ENCODE measurements at regions not wholly inside any gene's neighbourhood (a gene's known extent, or its start where the extent isn't known, plus 50 kb on each side); places are given as distances from the start of the nearest gene placed in this dataset.
"Not testable (repeated sequence)": the region's sequence is repeated elsewhere in the genome, so short reads cannot be mapped to it uniquely, and the experiment has no call there.

- no peak for DNase-seq (ENCODE audit: missing footprints)
Measured at GRCh38 chr5:67815455-67816391, 399.8 kb upstream of the PIK3R1 start.

GRCh38 chr5:67814569-67815311 lies 400.8 kb upstream of the PIK3R1 start:
- no peak for DNase-seq (ENCODE audit: missing footprints)
- intact Hi-C loops (cut with DNase I) = no loop called here
- ATAC-seq = peak; percentile 5

More at GRCh38 chr5:67815455-67816391, 399.8 kb upstream of the PIK3R1 start:
- ATAC-seq = peak; percentile 90
- intact Hi-C loops (cut with DNase I) = no loop called here

- DNase-seq (ENCODE audit: missing footprints) = no peak
- intact Hi-C loops (cut with DNase I) = no loop called here
- peak; percentile 81 for ATAC-seq
Measured at GRCh38 chr5:67813877-67814539, 401.5 kb upstream of the PIK3R1 start.

GRCh38 chr5:67809589-67809988 lies 406.0 kb upstream of the PIK3R1 start:
- DNase-seq (ENCODE audit: missing footprints) = no peak
- intact Hi-C loops (cut with DNase I) = loop anchor here (5.0 to 10.0 kb wide), 5 partner anchors 225 to 562 kb away; no protein-coding TSS in a partner anchor
- ATAC-seq = no peak

GRCh38 chr5:67808340-67808739 lies 407.2 kb upstream of the PIK3R1 start:
- intact Hi-C loops (cut with DNase I) = loop anchor here (5.0 to 10.0 kb wide), 5 partner anchors 226 to 561 kb away; no protein-coding TSS in a partner anchor
- DNase-seq (ENCODE audit: missing footprints) = no peak
- ATAC-seq = peak; percentile 61

GRCh38 chr5:67807439-67807888 lies 408.1 kb upstream of the PIK3R1 start:
- DNase-seq (ENCODE audit: missing footprints) = no peak
- intact Hi-C loops (cut with DNase I) = loop anchor here (1.0 to 10.0 kb wide), 7 partner anchors 113 to 560 kb away; no protein-coding TSS in a partner anchor
- peak; percentile 85 for ATAC-seq

- ATAC-seq (peak; percentile 77), DNase-seq (ENCODE audit: missing footprints) (no peak)
- intact Hi-C loops (cut with DNase I) = loop anchor here (1.0 to 10.0 kb wide), 7 partner anchors 113 to 560 kb away; no protein-coding TSS in a partner anchor
Measured at GRCh38 chr5:67806654-67807438, 408.7 kb upstream of the PIK3R1 start.

- intact Hi-C loops (cut with DNase I) = loop anchor here (2.0 to 10.0 kb wide), 6 partner anchors 229 to 559 kb away; no protein-coding TSS in a partner anchor
- ATAC-seq (no peak), DNase-seq (ENCODE audit: missing footprints) (no peak)
Measured at GRCh38 chr5:67805666-67806348, 409.7 kb upstream of the PIK3R1 start.

GRCh38 chr5:67802766-67803165 lies 412.8 kb upstream of the PIK3R1 start:
- intact Hi-C loops (cut with DNase I) = loop anchor here (10.0 kb wide), 1 partner anchor 232 kb away; no protein-coding TSS in a partner anchor
- ATAC-seq = no peak
- DNase-seq (ENCODE audit: missing footprints) = no peak

- intact Hi-C loops (cut with DNase I) = loop anchor here (10.0 kb wide), 2 partner anchors 235 to 535 kb away; no protein-coding TSS in a partner anchor
- peak; percentile 96 for ATAC-seq
- DNase-seq (ENCODE audit: missing footprints) = peak; percentile 72
Measured at GRCh38 chr5:67799732-67800234, 415.8 kb upstream of the PIK3R1 start.

GRCh38 chr5:67798470-67798869 lies 417.1 kb upstream of the PIK3R1 start:
- not testable (repeated sequence) for DNase-seq (ENCODE audit: missing footprints); ATAC-seq
- intact Hi-C loops (cut with DNase I) = loop anchor here (10.0 kb wide), 1 partner anchor 534 kb away; no protein-coding TSS in a partner anchor

GRCh38 chr5:67795781-67796477 lies 419.6 kb upstream of the PIK3R1 start:
- intact Hi-C loops (cut with DNase I) = loop anchor here (10.0 kb wide), 1 partner anchor 531 kb away; no protein-coding TSS in a partner anchor
- DNase-seq (ENCODE audit: missing footprints) (no peak), ATAC-seq (peak; percentile 14)

- ATAC-seq = no peak
Measured at GRCh38 chr5:67793966-67794365, 421.6 kb upstream of the PIK3R1 start.

GRCh38 chr5:67793418-67793817 lies 422.1 kb upstream of the PIK3R1 start:
- intact Hi-C loops (cut with DNase I) = loop anchor here (10.0 kb wide), 1 partner anchor 529 kb away; no protein-coding TSS in a partner anchor
- ATAC-seq (peak; percentile 43), DNase-seq (ENCODE audit: missing footprints) (no peak)

More at GRCh38 chr5:67793966-67794365, 421.6 kb upstream of the PIK3R1 start:
- no peak for DNase-seq (ENCODE audit: missing footprints)
- intact Hi-C loops (cut with DNase I) = loop anchor here (10.0 kb wide), 1 partner anchor 529 kb away; no protein-coding TSS in a partner anchor

- ATAC-seq (peak; percentile 94), DNase-seq (ENCODE audit: missing footprints) (peak; percentile 84)
- intact Hi-C loops (cut with DNase I) = loop anchor here (10.0 kb wide), 1 partner anchor 528 kb away; no protein-coding TSS in a partner anchor
Measured at GRCh38 chr5:67792891-67793290, 422.7 kb upstream of the PIK3R1 start.

- DNase-seq (ENCODE audit: missing footprints) (no peak), ATAC-seq (no peak)
- intact Hi-C loops (cut with DNase I) = loop anchor here (10.0 kb wide), 1 partner anchor 526 kb away; no protein-coding TSS in a partner anchor
Measured at GRCh38 chr5:67790390-67790789, 425.2 kb upstream of the PIK3R1 start.

Measured in Right ventricle myocardium inferior (tissue), 1 donor.